ENCODE measurements at regions not wholly inside any gene's neighbourhood (a gene's known extent, or its start where the extent isn't known, plus 50 kb on each side); places are given as distances from the start of the nearest gene placed in this dataset.

DNA sequence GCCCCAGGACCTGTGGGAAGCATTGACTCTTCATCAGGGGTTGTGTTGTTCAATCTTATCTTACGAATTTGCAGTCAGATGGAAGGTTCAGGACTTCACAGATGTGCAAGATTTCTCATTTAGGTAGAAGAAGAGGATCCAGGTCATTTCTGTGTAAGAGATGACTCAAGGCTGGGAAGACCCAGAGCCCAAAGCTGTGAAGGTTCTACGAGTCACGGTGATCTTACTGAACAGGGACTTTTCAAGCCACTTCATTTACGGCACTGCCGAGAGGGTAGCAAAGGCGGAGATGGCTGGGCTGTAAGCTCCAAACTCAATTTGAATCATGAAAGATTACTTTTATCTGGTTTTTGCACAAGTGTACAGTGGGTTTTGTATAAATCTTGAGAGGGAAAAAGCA lies 228.0 kb upstream of the MEX3C start:
- Mint-ChIP-seq H3K36me3 (no peaks in the 10 kb centered on the region), H3K9me3 (peaks cover 0 to 4% (median 0%) of the 10 kb centered on the region in 9 donors), H3K4me1 (peaks cover 0 to under 1% (median 0%) of the 10 kb centered on the region in 4 donors), H3K27ac (no peak overlapping the region), H3K4me3 (no peak overlapping the region), H3K27me3 (peaks cover 6 to 22% (median 13%) of the 10 kb centered on the region in 5 donors)
- ATAC-seq (no peak), DNase-seq (no peak)
- POLR2A ChIA-PET, result no interaction called here

DNA sequence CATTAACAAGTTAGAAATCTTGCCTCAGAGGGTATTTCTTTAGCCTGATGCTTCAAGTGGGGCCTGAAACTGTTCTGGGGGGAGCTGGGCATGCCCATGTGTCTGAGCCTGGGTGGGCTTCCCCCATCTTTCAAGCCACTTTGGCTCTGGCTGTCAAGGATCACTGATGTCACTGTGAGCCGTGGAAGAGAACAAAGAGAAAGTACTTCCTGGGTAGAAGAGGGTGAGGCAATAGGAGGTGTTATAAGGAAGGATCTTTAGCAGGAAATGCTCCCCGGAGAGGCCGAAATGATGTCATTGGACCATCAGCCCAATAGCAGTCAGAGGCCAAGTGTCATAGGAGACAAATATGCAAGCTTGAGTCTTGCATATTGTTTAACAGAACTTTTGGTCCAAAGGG lies 228.4 kb upstream of the MEX3C start:
- Mint-ChIP-seq H3K4me1 (peaks cover 0 to 2% (median 0%) of the 10 kb centered on the region in 4 donors), H3K27me3 (peaks cover 8 to 25% (median 14%) of the 10 kb centered on the region in 5 donors), H3K4me3 (no peak overlapping the region), H3K36me3 (no peaks in the 10 kb centered on the region), H3K27ac (no peak overlapping the region), H3K9me3 (peaks cover 0 to 8% (median 0%) of the 10 kb centered on the region in 9 donors)
- POLR2A ChIA-PET, result no interaction called here
- no peak for ATAC-seq
- no peak for DNase-seq

DNA sequence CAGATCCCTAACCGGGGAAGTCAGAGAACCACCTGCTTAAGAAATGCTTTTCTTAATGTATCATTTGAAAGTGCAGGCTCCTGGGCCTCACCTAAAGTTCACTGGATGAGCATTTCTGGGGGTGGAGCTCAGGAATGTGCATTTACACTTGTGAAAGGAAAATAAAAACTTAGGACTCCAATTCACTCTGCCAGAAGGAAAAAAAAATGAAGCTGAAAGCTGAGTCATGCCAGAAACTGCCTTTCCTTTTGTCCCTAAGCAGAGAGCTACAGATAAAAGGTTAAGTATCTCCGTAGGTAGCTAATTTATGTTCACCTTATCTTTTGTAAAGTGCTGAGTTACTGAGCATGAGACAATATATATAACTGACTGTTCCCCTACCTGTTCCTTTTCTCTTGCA lies 229.5 kb upstream of the MEX3C start:
- Mint-ChIP-seq H3K27ac (no peak overlapping the region), H3K4me3 (no peak overlapping the region), H3K9me3 (peaks cover 0 to 9% (median 0%) of the 10 kb centered on the region in 9 donors), H3K27me3 (peaks cover 8 to 29% (median 16%) of the 10 kb centered on the region in 5 donors), H3K36me3 (no peaks in the 10 kb centered on the region), H3K4me1 (peaks cover 0 to 2% (median 0%) of the 10 kb centered on the region in 4 donors)
- DNase-seq (no peak), ATAC-seq (no peak)
- POLR2A ChIA-PET, result interaction anchor here (0.6 kb wide), 1 partner anchor 8 kb away, joined by 3 read pairs; no protein-coding TSS in a partner anchor

DNA sequence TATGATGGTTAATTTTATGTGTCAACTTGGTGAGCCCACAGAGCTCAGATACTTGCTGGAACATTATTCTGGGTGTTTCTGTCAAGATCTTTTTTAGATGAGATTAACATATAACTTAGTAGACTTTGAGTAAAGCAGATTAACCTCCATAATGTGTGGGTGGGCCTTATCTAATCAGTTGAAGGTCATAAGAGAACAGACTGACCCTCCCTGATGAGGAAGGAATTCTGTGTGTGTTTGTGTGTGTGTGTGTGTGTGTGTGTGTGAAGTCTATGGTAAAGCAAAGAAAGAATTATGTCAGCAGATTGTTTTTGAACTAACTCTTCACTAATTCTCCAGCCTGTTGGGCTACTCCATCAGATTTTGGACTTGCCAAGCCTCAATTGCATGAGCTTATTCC lies 232.2 kb upstream of the MEX3C start:
- DNase-seq (no peak), ATAC-seq (no peak)
- Mint-ChIP-seq H3K4me3 (no peak overlapping the region), H3K4me1 (peaks cover 0 to 2% (median 0%) of the 10 kb centered on the region in 4 donors), H3K27me3 (peaks cover 13 to 37% (median 15%) of the 10 kb centered on the region in 5 donors), H3K9me3 (peaks cover 0 to 9% (median 0%) of the 10 kb centered on the region in 9 donors), H3K27ac (no peak overlapping the region), H3K36me3 (no peaks in the 10 kb centered on the region)
- POLR2A ChIA-PET, result no interaction called here

DNA sequence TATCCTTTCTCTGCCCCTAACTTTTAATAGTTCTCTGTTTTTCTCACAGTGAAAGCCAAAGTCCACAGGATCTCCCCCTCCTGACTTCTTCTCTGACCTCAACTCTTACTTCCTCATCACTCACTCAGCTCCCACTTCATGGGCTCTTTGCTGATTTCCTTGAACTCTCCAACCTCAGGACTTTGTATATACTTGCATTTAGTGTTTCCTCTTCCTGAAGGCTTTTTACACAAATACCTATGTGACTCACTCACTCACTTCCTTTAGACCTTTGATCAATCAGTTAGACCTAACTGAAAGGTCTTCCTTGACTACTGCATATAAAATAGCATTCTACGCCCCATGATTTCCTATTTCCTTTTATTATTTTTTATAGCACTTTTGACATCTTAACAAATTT lies 233.1 kb upstream of the MEX3C start:
- Mint-ChIP-seq H3K27me3 (peaks cover 11 to 31% (median 15%) of the 10 kb centered on the region in 5 donors), H3K4me1 (peaks cover 0 to 2% (median 0%) of the 10 kb centered on the region in 4 donors), H3K4me3 (no peak overlapping the region), H3K9me3 (peaks cover 0 to 9% (median 0%) of the 10 kb centered on the region in 9 donors), H3K36me3 (no peaks in the 10 kb centered on the region), H3K27ac (no peak overlapping the region)
- ATAC-seq (no peak), DNase-seq (no peak)
- POLR2A ChIA-PET, result no interaction called here

DNA sequence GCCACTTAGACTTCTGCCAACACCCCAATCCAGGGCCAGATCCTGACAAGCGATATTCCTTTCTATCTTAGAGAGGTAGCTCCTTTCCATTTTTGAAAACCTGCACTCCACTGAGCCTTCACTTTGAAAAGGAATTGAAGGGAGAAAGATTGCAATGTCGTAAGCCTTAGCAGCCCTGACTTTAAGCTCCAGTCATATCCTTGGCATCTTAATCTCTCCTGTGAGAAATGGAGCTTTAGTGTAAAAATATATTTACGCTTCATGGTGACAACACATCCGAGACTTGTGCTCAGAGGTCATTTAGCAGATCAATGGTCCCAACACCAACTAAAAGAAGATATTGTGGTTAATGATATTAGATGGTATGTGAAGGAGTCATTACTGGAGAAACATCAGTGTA lies 235.8 kb upstream of the MEX3C start:
- POLR2A ChIA-PET, result no interaction called here
- peaks cover 16 to 49% (median 27%) of the 10 kb centered on the region in 5 donors for H3K27me3 Mint-ChIP-seq
- ATAC-seq (no peak), DNase-seq (no peak)
- H3K9me3 Mint-ChIP-seq, result peaks cover 0 to 9% (median 0%) of the 10 kb centered on the region in 9 donors
- H3K36me3 Mint-ChIP-seq, result peaks cover 0 to 4% (median 0%) of the 10 kb centered on the region in 3 donors
- no peak overlapping the region for H3K4me3 Mint-ChIP-seq
- peaks cover 0 to 6% (median 2%) of the 10 kb centered on the region in 4 donors for H3K4me1 Mint-ChIP-seq
- H3K27ac Mint-ChIP-seq, result no peak overlapping the region

DNA sequence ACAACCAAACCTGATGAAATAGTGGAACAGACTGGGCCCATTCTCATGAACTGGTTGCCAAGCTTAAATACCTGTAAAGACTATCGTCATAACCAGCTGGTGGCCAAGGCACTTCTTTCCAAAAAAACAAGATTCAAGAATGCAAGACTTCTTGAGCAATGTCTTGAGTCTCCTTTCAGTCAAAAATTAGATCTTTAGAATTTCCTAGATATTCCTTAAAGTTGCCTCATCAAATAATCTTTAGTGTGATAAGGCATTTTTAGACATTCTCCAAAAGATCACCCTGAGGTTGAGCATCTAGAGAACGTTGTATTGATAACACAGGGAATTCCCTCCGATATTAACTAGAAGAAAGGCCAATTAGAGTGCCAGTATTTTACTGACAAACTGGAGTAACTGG lies 236.4 kb upstream of the MEX3C start:
- ATAC-seq (no peak), DNase-seq (no peak)
- Mint-ChIP-seq H3K9me3 (peaks cover 0 to 9% (median 2%) of the 10 kb centered on the region in 9 donors), H3K27ac (no peak overlapping the region), H3K4me3 (no peak overlapping the region), H3K36me3 (peaks cover 0 to 4% (median 0%) of the 10 kb centered on the region in 3 donors), H3K27me3 (peaks cover 18 to 55% (median 28%) of the 10 kb centered on the region in 5 donors), H3K4me1 (peaks cover 0 to 6% (median 2%) of the 10 kb centered on the region in 4 donors)
- POLR2A ChIA-PET, result no interaction called here

DNA sequence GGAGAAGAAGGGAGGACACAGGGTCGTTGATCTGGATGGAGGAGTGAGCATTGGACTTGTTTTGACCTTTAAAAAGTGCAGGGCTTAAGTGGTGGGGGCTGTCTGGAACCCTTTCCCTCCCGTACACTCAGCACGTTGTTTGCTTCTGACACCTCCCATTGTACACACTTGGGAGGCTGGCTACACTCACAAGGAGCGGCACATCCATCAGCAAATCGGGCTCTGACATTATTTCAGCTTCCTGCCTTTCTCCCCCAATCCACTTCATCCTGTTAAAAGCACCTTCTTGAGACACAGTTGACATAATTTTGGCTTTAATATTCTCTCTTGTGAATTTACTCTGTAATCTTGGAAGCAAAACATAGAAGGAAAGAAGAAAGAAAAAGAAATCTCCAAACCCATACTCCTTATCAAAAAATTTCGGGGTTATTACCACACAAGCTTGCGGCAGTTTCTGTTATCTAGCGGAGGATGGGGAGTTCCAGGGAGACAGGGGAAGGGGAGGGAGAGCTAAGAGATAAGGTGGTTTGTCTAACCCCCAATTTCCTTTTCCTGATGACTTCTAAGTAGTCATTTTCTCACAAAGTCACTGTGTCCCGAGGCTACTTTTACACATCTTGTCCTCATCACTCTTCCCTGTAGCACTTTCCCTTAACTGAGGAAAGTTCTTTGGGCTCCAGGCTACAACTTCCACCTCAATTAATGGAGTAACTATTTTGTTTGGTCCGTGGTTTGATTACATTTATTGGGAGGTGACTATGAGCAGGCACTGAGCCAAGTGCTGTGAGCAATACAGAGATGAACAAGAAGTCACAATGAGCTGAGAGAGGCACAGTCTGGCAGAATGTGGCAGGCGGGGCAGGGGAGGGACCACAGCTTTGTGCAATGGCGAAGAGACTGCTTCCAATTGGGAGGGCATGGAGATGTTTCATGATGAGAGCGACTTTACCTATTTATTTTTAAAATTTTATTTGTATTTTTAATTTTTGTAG lies 240.1 kb upstream of the MEX3C start:
- no peak overlapping the region for H3K27ac Mint-ChIP-seq
- H3K36me3 Mint-ChIP-seq, result peaks cover 0 to 4% (median 0%) of the 10 kb centered on the region in 3 donors
- peaks cover 0 to 2% (median 0%) of the 10 kb centered on the region in 9 donors for H3K9me3 Mint-ChIP-seq
- H3K4me3 Mint-ChIP-seq, result no peak overlapping the region
- DNase-seq (no peak), ATAC-seq (no peak)
- POLR2A ChIA-PET, result no interaction called here
- peaks cover 18 to 64% (median 26%) of the 10 kb centered on the region in 5 donors for H3K27me3 Mint-ChIP-seq
- peaks cover 0 to 6% (median 1%) of the 10 kb centered on the region in 4 donors for H3K4me1 Mint-ChIP-seq

DNA sequence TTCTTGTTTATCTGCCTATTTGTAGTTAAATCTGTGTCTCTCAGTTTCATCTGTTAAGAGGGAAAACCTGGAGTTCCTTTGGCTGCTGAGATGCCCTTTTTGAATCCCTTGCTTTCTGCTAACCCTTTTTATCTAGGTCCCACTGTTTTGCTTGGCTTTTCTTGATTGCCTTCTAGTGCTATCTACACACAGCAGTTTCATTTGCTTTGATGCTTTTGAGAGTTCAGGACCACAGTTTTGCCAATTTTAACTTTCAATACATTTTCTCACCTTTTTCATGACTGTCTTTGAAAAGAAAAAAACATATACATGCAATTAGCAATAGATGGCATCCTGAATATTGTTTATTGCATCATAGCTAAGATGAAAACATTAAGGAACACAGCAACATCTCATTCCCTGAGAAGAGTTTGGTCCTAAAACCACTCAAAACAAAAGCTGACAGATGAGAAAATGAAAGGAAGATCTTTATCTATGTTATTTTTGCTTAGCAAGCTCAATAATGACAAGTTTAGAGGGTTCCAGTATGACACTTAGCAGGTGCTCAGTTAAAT lies 241.4 kb upstream of the MEX3C start:
- H3K36me3 Mint-ChIP-seq, result peaks cover 0 to 4% (median 0%) of the 10 kb centered on the region in 3 donors
- peaks cover 0 to 2% (median 0%) of the 10 kb centered on the region in 9 donors for H3K9me3 Mint-ChIP-seq
- ATAC-seq (no peak), DNase-seq (no peak)
- H3K27ac Mint-ChIP-seq, result no peak overlapping the region
- peaks cover 0 to 6% (median 1%) of the 10 kb centered on the region in 4 donors for H3K4me1 Mint-ChIP-seq
- H3K4me3 Mint-ChIP-seq, result no peak overlapping the region
- POLR2A ChIA-PET, result no interaction called here
- H3K27me3 Mint-ChIP-seq, result peaks cover 19 to 72% (median 25%) of the 10 kb centered on the region in 5 donors

DNA sequence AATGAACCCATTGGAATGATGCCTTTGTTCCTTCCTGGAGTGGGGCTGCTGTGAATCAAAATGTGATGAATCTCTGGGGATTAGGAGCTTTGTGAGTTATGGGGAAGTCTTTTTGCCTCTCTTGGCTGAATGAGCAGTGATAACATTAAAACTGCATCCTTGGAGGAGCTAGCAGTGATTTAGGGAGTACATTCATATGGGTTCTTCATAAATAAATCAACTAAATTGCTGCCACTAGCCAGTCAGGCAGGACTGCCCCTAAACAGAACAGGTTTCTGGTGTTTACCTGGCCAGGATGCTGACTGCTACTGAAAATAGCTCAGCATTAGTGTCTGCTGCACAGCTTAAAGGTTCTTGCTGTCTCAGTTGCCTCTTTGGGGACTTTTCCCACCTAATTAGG lies 244.5 kb upstream of the MEX3C start:
- ATAC-seq (no peak), DNase-seq (no peak)
- H3K27ac Mint-ChIP-seq, result no peak overlapping the region
- peaks cover 0 to 1% (median 0%) of the 10 kb centered on the region in 4 donors for H3K4me1 Mint-ChIP-seq
- POLR2A ChIA-PET, result no interaction called here
- no peak overlapping the region for H3K4me3 Mint-ChIP-seq
- H3K9me3 Mint-ChIP-seq, result peaks cover 0 to 2% (median 0%) of the 10 kb centered on the region in 9 donors
- H3K36me3 Mint-ChIP-seq, result no peaks in the 10 kb centered on the region
- peaks cover 12 to 70% (median 22%) of the 10 kb centered on the region in 5 donors for H3K27me3 Mint-ChIP-seq

DNA sequence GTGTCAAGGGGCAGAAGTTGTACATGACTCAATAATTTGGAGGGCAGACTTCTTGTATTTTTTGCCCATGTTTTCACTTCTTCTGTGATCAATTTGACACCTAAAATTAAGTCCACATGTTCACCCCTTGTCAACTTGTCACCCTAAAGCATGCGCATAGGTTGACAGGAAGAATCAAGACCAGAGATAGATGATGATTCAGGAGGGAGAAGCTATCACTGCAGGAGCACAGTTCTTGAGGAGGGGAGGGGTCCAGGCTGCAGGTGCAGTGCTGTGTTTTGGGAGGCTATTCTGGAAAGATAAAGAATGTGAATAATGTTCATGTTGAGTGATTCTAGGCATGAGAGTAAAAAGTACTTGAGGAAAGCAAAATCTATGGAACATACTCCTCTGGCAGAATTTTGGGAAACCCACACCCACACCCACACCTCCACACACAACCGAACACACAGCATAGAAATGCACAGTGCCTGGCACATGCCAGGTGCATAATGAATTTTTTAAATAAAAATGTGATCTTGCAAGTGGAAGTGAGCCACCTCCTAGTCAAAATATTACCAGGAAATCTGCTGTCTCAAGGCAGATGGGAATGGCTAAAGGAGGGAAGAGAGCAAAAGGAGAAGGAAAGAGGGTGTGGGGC lies 249.2 kb upstream of the MEX3C start:
- H3K9me3 Mint-ChIP-seq, result no peaks in the 10 kb centered on the region
- no peaks in the 10 kb centered on the region for H3K36me3 Mint-ChIP-seq
- peaks cover 11 to 49% (median 20%) of the 10 kb centered on the region in 5 donors for H3K27me3 Mint-ChIP-seq
- DNase-seq (no peak), ATAC-seq (no peak)
- POLR2A ChIA-PET, result no interaction called here
- H3K4me1 Mint-ChIP-seq, result no peaks in the 10 kb centered on the region
- no peak overlapping the region for H3K27ac Mint-ChIP-seq
- H3K4me3 Mint-ChIP-seq, result no peak overlapping the region

DNA sequence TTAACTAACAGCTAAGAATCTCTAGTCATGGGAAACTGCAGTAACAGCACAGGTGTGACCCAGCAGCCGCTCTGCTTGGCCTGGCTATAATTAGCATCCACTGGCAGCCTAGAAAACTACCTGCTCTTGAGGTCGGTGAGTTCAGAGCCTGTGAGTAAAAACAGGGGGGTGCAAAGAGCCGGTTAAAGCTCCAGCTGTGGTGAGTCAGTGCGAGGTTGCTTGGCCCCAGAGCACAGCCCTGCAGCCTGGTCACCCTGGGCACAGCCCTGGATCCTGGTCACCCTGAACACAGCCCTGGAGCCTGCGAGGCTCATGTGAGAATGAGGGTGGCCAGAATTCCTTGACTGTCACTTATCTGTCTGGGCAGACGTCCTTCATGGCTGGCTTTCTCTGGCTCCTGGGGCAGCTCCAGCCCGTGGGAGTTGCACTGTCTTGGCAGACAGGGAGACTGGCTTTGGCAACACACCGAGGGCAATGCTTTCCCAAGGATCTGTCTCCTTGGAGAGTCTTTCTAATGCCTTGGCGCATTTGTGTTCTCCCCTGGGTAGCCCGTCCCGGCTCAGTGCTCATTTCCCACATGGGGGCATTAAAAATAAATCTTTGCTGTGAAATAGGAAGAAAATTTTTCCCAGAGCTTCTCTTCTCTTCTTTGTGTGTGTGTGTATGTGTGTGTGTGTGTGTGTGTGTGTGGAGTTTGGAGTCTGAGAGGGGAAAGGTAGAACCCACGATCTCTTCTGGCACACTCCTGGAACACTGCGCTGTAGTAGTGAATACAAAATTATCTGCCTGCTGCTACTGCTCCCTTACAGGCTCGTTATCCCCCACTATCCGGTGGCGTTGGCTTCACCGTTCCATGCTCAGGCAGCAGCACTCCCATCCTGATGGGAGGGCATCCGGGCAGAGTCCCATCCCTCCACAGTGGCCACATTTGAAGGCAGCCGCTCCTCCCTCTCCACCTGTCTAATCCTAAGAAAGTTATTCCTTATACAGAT lies 250.2 kb upstream of the MEX3C start:
- no peak for ATAC-seq

More for the DNA sequence above, 250.2 kb upstream of the MEX3C start:
- peak in 1 of 10 donors; percentile 0 for DNase-seq
- H3K36me3 Mint-ChIP-seq, result no peaks in the 10 kb centered on the region
- POLR2A ChIA-PET, result no interaction called here
- H3K4me3 Mint-ChIP-seq, result no peak overlapping the region
- H3K9me3 Mint-ChIP-seq, result no peaks in the 10 kb centered on the region
- no peaks in the 10 kb centered on the region for H3K4me1 Mint-ChIP-seq
- H3K27me3 Mint-ChIP-seq, result peaks cover 10 to 39% (median 16%) of the 10 kb centered on the region in 5 donors
- H3K27ac Mint-ChIP-seq, result no peak overlapping the region

Measured in naive thymus-derived CD8-positive, alpha-beta T cell (primary cell).